ENCODE measurements at regions not wholly inside any gene's neighbourhood (a gene's known extent, or its start where the extent isn't known, plus 50 kb on each side); places are given as distances from the start of the nearest gene placed in this dataset.

DNA sequence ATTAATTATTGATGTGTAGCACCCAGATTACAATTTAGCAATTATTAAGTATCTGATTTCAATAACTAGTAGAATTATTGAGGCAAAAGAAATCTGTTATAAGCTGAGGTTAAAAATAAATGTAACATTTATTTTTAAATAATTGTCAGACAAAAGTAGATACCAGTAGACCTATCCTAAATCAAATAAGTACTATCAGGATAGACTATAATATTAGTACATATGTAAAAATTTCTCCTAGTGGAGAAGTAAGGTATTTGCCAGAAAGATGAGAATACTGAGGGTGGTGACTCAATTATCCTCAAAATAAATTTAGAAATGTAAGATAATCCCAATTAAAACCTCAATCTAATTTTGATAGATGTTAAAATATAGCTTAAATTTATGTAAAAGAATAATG is 377.8 kb upstream of the CHRM3 start:
- TF ChIP-seq PAX5 (IDR thresholded peaks at IDR 0.05; ENCODE audit: insufficient read depth, low read length, severe bottlenecking) (no peak), SPI1 (IDR thresholded peaks at IDR 0.05; ENCODE audit: low read depth, low read length) (no peak), POLR2A (IDR thresholded peaks at IDR 0.05; ENCODE audit: low read depth, low read length) (no peak), POU2F2 (IDR thresholded peaks at IDR 0.05; ENCODE audit: low read depth, low read length) (no peak), POLR2AphosphoS5 (IDR thresholded peaks at IDR 0.05; ENCODE audit: low read depth, low read length) (no peak), TAF1 (IDR thresholded peaks at IDR 0.05; ENCODE audit: low read depth, low read length) (no peak)

Data from GM12891 (cell line).